SK-N-SH (cell line): ENCODE measurements at regions not wholly inside any gene's neighbourhood (a gene's known extent, or its start where the extent isn't known, plus 50 kb on each side); places are given as distances from the start of the nearest gene placed in this dataset.
"Not testable (repeated sequence)": the region's sequence is repeated elsewhere in the genome, so short reads cannot be mapped to it uniquely, and the experiment has no call there.

Experiments
- CTCF ChIA-PET: fragments of 300-600, 350-600 bp; formaldehyde crosslinking; extraction: SDS; loops from one replicate; lab custom pipeline; 2021; lab: Yijun Ruan, JAX
- POLR2A ChIA-PET: fragments of 350-600 bp; sonication (Branson Sonifier 250); formaldehyde crosslinking; extraction: SDS; loops from one replicate; lab custom pipeline; 2020; ENCODE audit warnings: antibody characterized with exemption, inconsistent platforms; lab: Yijun Ruan, JAX
- DNase-seq: peaks from one replicate; pipeline ENCODE4 v3.0.0; 2012
- H2AFZ ChIP-seq: fragments of 200-600 bp; sonication (generic); 2 replicates; pipeline ENCODE4 v1.8.1; 2016; ENCODE audit warnings: antibody characterized with exemption, mild to moderate bottlenecking, low read depth
- H3F3A ChIP-seq: fragments of 200-600 bp; sonication (generic); replicated peaks from 2 replicates; pipeline ENCODE3; 2016; ENCODE audit warnings: antibody characterized with exemption, mild to moderate bottlenecking; ENCODE audit not compliant: insufficient read depth
- H3K27ac ChIP-seq, 2 experiments: fragments of 200-500 bp in 1 of 2; fragments of 200-600 bp in 1 of 2; sonication (Bioruptor generic) in 1 of 2; sonication (generic), shearing (Covaris generic) in 1 of 2; 2 replicates each; pipeline versions ENCODE4 v1.5.1 to v1.6.1; 2014 to 2016; ENCODE audit warnings: low read depth in 2 of 2, inconsistent platforms in 1 of 2, low read length in 1 of 2, mild to moderate bottlenecking in 1 of 2, mixed read lengths in 1 of 2
- H3K27me3 ChIP-seq: fragments of 200-600 bp; sonication (generic), shearing (Covaris generic); 2 replicates; pipeline ENCODE4 v1.6.1; 2016; ENCODE audit warnings: mixed run types; ENCODE audit not compliant: insufficient read depth
- H3K36me3 ChIP-seq, 2 experiments: fragments of 200-500 bp in 1 of 2; fragments of 200-600 bp in 1 of 2; sonication (Bioruptor generic) in 1 of 2; sonication (generic) in 1 of 2; replicated peaks in 1 of 2; 2 replicates each; pipeline versions ENCODE3 to v1.5.1; 2014 to 2016; ENCODE audit warnings: low read length in 1 of 2, mild to moderate bottlenecking in 1 of 2; ENCODE audit not compliant: insufficient read depth in 2 of 2, control insufficient read depth in 1 of 2
- H3K4me1 ChIP-seq, 2 experiments: fragments of 200-500 bp in 1 of 2; fragments of 200-600 bp in 1 of 2; sonication (Bioruptor generic) in 1 of 2; sonication (generic), shearing (Covaris generic) in 1 of 2; 2 replicates each; pipeline versions ENCODE4 v1.5.1 to v1.6.1; 2014 to 2016; ENCODE audit warnings: low read depth in 1 of 2, low read length in 1 of 2, mixed run types in 1 of 2; ENCODE audit not compliant: insufficient read depth in 2 of 2, control insufficient read depth in 1 of 2
- H3K4me2 ChIP-seq: fragments of 200-600 bp; sonication (generic), shearing (Covaris generic); 2 replicates; pipeline ENCODE4 v1.6.1; 2017; ENCODE audit warnings: mixed run types
- H3K4me3 ChIP-seq, 2 experiments: fragments of 200-500 bp in 1 of 2; fragments of 200-600 bp in 1 of 2; sonication (Bioruptor generic) in 1 of 2; sonication (generic), shearing (Covaris generic) in 1 of 2; 2 replicates each; pipeline versions ENCODE4 v1.5.1 to v1.8.1; 2014 to 2016; ENCODE audit warnings: low read depth in 2 of 2, inconsistent platforms in 1 of 2, low read length in 1 of 2, mild to moderate bottlenecking in 1 of 2, mixed read lengths in 1 of 2, moderate library complexity in 1 of 2
- H3K79me2 ChIP-seq: fragments of 200-600 bp; sonication (generic); 2 replicates; pipeline ENCODE4 v1.8.1; 2017; ENCODE audit warnings: mild to moderate bottlenecking; ENCODE audit not compliant: insufficient read depth
- H3K9ac ChIP-seq: fragments of 200-600 bp; sonication (generic); 2 replicates; pipeline ENCODE4 v1.6.1; 2017; ENCODE audit warnings: mixed run types
- H3K9me2 ChIP-seq: fragments of 200-600 bp; sonication (generic); 2 replicates; pipeline ENCODE4 v1.6.1; 2017; ENCODE audit warnings: mixed run types
- H3K9me3 ChIP-seq: fragments of 200-600 bp; sonication (generic); 2 replicates; pipeline ENCODE4 v1.6.1; 2017; ENCODE audit warnings: mixed run types, mild to moderate bottlenecking, moderate library complexity
- H4K20me1 ChIP-seq: fragments of 200-600 bp; sonication (generic); 2 replicates; pipeline ENCODE4 v1.6.1; 2017; ENCODE audit warnings: mild to moderate bottlenecking, mixed run types; ENCODE audit not compliant: insufficient read depth
- CTCF ChIP-seq: fragments of 200-600 bp; sonication (generic); IDR thresholded peaks from 2 replicates; pipeline ENCODE4 v1.6.1; 2017; ENCODE audit warnings: antibody characterized with exemption, mild to moderate bottlenecking, moderate library complexity
- RAD21 ChIP-seq: IDR thresholded peaks from 2 replicates; pipeline ENCODE4 v1.6.1; 2012; ENCODE audit warnings: mild to moderate bottlenecking, low read length
- SMC3 ChIP-seq: IDR thresholded peaks from 2 replicates; pipeline ENCODE4 v1.6.1; 2012; ENCODE audit warnings: low read depth, low read length, improper control_type of control experiment
- WGBS: methylation state at CpG from one replicate; pipeline ENCODE4 v1.1.6; 2017; ENCODE audit warnings: low lambda C conversion rate; 5-methylcytosine and 5-hydroxymethylcytosine counted together

- H3K27ac ChIP-seq, H3K4me2 ChIP-seq, H4K20me1 ChIP-seq, H3K79me2 ChIP-seq, H3K9me3 ChIP-seq, H3F3A ChIP-seq, H3K27me3 ChIP-seq, H3K4me3 ChIP-seq, H2AFZ ChIP-seq, POLR2A ChIA-PET, H3K9ac ChIP-seq, H3K4me1 ChIP-seq: not testable (repeated sequence)
- CTCF ChIA-PET: interaction anchor here (1.0 to 1.4 kb wide), 2 partner anchors 333 to 497 kb away, joined by 3 to 9 read pairs; no protein-coding TSS in a partner anchor
- 82% methylated on average over 5 of the region's 6 CpGs for WGBS
- peak; percentile 53 for TF ChIP-seq SMC3
- TF ChIP-seq RAD21: peak; percentile 71
- peak; percentile 49 for TF ChIP-seq CTCF
- TF ChIP-seq, all 33 proteins: peak for 3; not testable (repeated sequence) for 30
- not testable (repeated sequence) for H3K36me3 ChIP-seq, H3K9me2 ChIP-seq
- peak; percentile 47 for DNase-seq
Observed at GRCh38 chr5:21469523-21470101, 1383.5 kb downstream of the CDH12 start.

- 99% methylated on average over 4 of the region's 5 CpGs for WGBS
- H4K20me1 ChIP-seq, CTCF ChIA-PET: not testable (repeated sequence)
Observed at GRCh38 chr5:21467544-21467943, 1385.6 kb downstream of the CDH12 start.

GRCh38 chr5:21459744-21460073, 1393.4 kb downstream of the CDH12 start:
- H3K27me3 ChIP-seq, H3K9me2 ChIP-seq, H3F3A ChIP-seq, H3K9me3 ChIP-seq, H3K36me3 ChIP-seq, DNase-seq, H3K79me2 ChIP-seq, H3K27ac ChIP-seq, H4K20me1 ChIP-seq, H3K4me1 ChIP-seq: not testable (repeated sequence)
- Histone ChIP-seq H3K4me3 (peak overlapping the region; percentile 53 to 87), H2AFZ (peak overlapping the region; percentile 85), H3K9ac (peak overlapping the region; percentile 68), H3K4me2 (peak overlapping the region; percentile 52; the same call in 1 of the 2 replicates)
- ChIA-PET POLR2A (interaction anchor here (1.2 kb wide), 1 partner anchor 23 kb away, joined by 3 read pairs; no protein-coding TSS in a partner anchor), CTCF (interaction anchor here (0.9 to 1.6 kb wide), 3 partner anchors 13 to 33 kb away, joined by 3 to 6 read pairs (median 3); no protein-coding TSS in a partner anchor)
- no CpG with 5 or more reads among the region's 7 CpGs for WGBS

More at GRCh38 chr5:21467544-21467943, 1385.6 kb downstream of the CDH12 start:
- H2AFZ ChIP-seq, DNase-seq, H3K4me3 ChIP-seq, H3K9me2 ChIP-seq, H3F3A ChIP-seq, POLR2A ChIA-PET, H3K36me3 ChIP-seq, H3K9me3 ChIP-seq, H3K4me1 ChIP-seq, H3K9ac ChIP-seq, H3K79me2 ChIP-seq, H3K27ac ChIP-seq, H3K27me3 ChIP-seq, H3K4me2 ChIP-seq: not testable (repeated sequence)
